ENCODE measurements at regions not wholly inside any gene's neighbourhood (a gene's known extent, or its start where the extent isn't known, plus 50 kb on each side); places are given as distances from the start of the nearest gene placed in this dataset.

GRCh38 chr3:170780471-170780870, 89.5 kb downstream of the RPL22L1 start:
- no peak for DNase-seq

GRCh38 chr3:170778240-170779217, 91.5 kb downstream of the RPL22L1 start:
- no peak for DNase-seq

- DNase-seq: no peak
Observed at GRCh38 chr3:170777564-170777926, 92.5 kb downstream of the RPL22L1 start.

- no peak for DNase-seq
Observed at GRCh38 chr3:170776887-170777563, 93.0 kb downstream of the RPL22L1 start.

GRCh38 chr3:170773682-170774425, 96.1 kb downstream of the RPL22L1 start:
- DNase-seq: no peak

GRCh38 chr3:170772175-170772574, 97.8 kb downstream of the RPL22L1 start:
- no peak for DNase-seq

- DNase-seq: no peak
Observed at GRCh38 chr3:170768334-170768801, 101.6 kb downstream of the RPL22L1 start.

- no peak for DNase-seq
Observed at GRCh38 chr3:170767576-170767941, 102.4 kb downstream of the RPL22L1 start.

- DNase-seq: no peak
Observed at GRCh38 chr3:170766823-170767575, 103.0 kb downstream of the RPL22L1 start.

GRCh38 chr3:170766253-170766652, 103.7 kb downstream of the RPL22L1 start:
- DNase-seq: no peak

GRCh38 chr3:170765419-170766078, 104.4 kb downstream of the RPL22L1 start:
- DNase-seq: no peak

GRCh38 chr3:170764017-170764416, 106.0 kb downstream of the RPL22L1 start:
- DNase-seq: no peak

- DNase-seq: no peak
Observed at GRCh38 chr3:170762064-170762463, 107.9 kb downstream of the RPL22L1 start.

- DNase-seq: no peak
Observed at GRCh38 chr3:170761103-170761502, 108.9 kb downstream of the RPL22L1 start.

GRCh38 chr3:170760174-170760526, 109.8 kb downstream of the RPL22L1 start:
- no peak for DNase-seq

- no peak for DNase-seq
Observed at GRCh38 chr3:170759511-170760173, 110.4 kb downstream of the RPL22L1 start.

- no peak for DNase-seq
Observed at GRCh38 chr3:170757038-170757437, 113.0 kb downstream of the RPL22L1 start.

GRCh38 chr3:170754311-170754693, 115.7 kb downstream of the RPL22L1 start:
- DNase-seq: no peak

- no peak for DNase-seq
Observed at GRCh38 chr3:170753421-170754310, 116.3 kb downstream of the RPL22L1 start.

GRCh38 chr3:170752571-170753155, 117.3 kb downstream of the RPL22L1 start:
- DNase-seq: no peak
